HG03175 (cell line): ENCODE measurements at regions not wholly inside any gene's neighbourhood (a gene's known extent, or its start where the extent isn't known, plus 50 kb on each side); places are given as distances from the start of the nearest gene placed in this dataset.
A peak's percentile ranks its signal among the peaks of the same experiment; 100 is the strongest.
"Not testable (repeated sequence)": the region's sequence is repeated elsewhere in the genome, so short reads cannot be mapped to it uniquely, and the experiment has no call there.

ENCODE experiments used
- ATAC-seq: cut with Tn5 transposase; IDR thresholded peaks from one replicate; pipeline ENCODE4 v1.9.1; 2021; ENCODE audit warnings: mild to moderate bottlenecking, moderate library complexity; ENCODE audit not compliant: unreplicated experiment

- ATAC-seq, result not testable (repeated sequence)
Observed at GRCh38 chr1:148361427-148362215, 121.5 kb downstream of the PPIAL4G start.

- ATAC-seq, result no peak
Observed at GRCh38 chr1:148357037-148357436, 126.1 kb downstream of the PPIAL4G start.

- no peak for ATAC-seq
Observed at GRCh38 chr1:148355976-148356375, 127.1 kb downstream of the PPIAL4G start.

- ATAC-seq, result no peak
Observed at GRCh38 chr1:148354913-148355308, 128.2 kb downstream of the PPIAL4G start.

GRCh38 chr1:148354284-148354912 lies 128.7 kb downstream of the PPIAL4G start:
- ATAC-seq, result no peak

- ATAC-seq, result no peak
Observed at GRCh38 chr1:148353461-148354283, 129.4 kb downstream of the PPIAL4G start.

GRCh38 chr1:148352470-148353053 lies 130.5 kb downstream of the PPIAL4G start:
- ATAC-seq, result no peak

GRCh38 chr1:148347781-148348180 lies 135.3 kb downstream of the PPIAL4G start:
- ATAC-seq, result no peak

GRCh38 chr1:148345659-148346151 lies 137.4 kb downstream of the PPIAL4G start:
- not testable (repeated sequence) for ATAC-seq

GRCh38 chr1:148344651-148345050 lies 138.5 kb downstream of the PPIAL4G start:
- not testable (repeated sequence) for ATAC-seq

- not testable (repeated sequence) for ATAC-seq
Observed at GRCh38 chr1:148341729-148342128, 141.4 kb downstream of the PPIAL4G start.

GRCh38 chr1:148336121-148336918 lies 146.8 kb downstream of the PPIAL4G start:
- ATAC-seq, result not testable (repeated sequence)

- peak; percentile 81 for ATAC-seq
Observed at GRCh38 chr1:148334339-148335130, 148.6 kb downstream of the PPIAL4G start.

GRCh38 chr1:148333875-148334338 lies 149.2 kb downstream of the PPIAL4G start:
- no peak for ATAC-seq

GRCh38 chr1:148328884-148329283 lies 154.2 kb downstream of the PPIAL4G start:
- no peak for ATAC-seq

GRCh38 chr1:148325031-148325430 lies 158.1 kb downstream of the PPIAL4G start:
- not testable (repeated sequence) for ATAC-seq

GRCh38 chr1:148324465-148324864 lies 158.6 kb downstream of the PPIAL4G start:
- not testable (repeated sequence) for ATAC-seq

GRCh38 chr1:148320079-148320478 lies 163.0 kb downstream of the PPIAL4G start:
- ATAC-seq, result not testable (repeated sequence)

- ATAC-seq, result no peak
Observed at GRCh38 chr1:148318904-148319242, 164.2 kb downstream of the PPIAL4G start.
